HG03442 (cell line): ENCODE measurements at regions not wholly inside any gene's neighbourhood (a gene's known extent, or its start where the extent isn't known, plus 50 kb on each side); places are given as distances from the start of the nearest gene placed in this dataset.
A peak's percentile ranks its signal among the peaks of the same experiment; 100 is the strongest.

Experiments
- ATAC-seq: cut with Tn5 transposase; IDR thresholded peaks from one replicate; pipeline ENCODE4 v1.9.1; 2021; ENCODE audit warnings: mild to moderate bottlenecking, moderate library complexity; ENCODE audit not compliant: unreplicated experiment

DNA sequence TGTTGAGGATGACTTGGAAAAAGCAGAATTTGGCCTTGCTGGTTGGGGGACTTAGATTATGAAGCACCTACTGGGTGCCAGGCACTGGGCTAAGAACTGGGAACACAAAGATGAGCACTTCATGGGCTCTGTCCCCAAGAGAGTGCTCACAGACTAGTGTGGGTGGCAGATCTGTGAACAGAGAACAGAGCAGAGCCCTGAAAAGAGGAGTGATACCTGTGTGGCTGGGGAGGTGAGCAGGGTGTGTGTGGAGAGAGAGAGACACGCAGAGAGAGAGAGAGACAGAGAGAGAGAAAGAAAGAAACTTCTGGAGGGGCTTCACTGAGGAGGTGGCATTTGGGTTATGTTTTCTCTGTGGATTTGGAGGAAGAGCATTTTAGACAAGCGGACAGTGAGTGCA lies 61.1 kb upstream of the PPP2R5A start:
- ATAC-seq, result no peak

DNA sequence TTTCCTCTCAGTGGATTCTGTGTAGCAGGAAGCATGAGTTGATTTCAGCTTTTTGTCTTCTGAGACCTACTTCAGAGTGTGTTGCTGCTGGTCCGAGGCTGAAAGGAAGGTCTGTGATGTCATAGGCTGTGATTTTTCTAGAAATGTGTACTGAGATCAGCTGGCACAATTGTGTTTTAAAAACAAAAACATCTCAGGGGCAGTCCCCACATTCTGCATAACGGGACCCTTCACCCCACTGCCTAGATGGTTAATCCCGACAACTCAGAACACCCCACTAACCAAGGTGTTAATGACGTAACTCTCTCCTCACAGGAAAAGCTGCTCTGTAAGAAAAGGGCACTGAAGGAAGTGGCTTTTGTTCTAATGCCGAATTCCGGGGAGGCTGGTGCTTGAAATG lies 59.8 kb upstream of the PPP2R5A start:
- ATAC-seq, result no peak

DNA sequence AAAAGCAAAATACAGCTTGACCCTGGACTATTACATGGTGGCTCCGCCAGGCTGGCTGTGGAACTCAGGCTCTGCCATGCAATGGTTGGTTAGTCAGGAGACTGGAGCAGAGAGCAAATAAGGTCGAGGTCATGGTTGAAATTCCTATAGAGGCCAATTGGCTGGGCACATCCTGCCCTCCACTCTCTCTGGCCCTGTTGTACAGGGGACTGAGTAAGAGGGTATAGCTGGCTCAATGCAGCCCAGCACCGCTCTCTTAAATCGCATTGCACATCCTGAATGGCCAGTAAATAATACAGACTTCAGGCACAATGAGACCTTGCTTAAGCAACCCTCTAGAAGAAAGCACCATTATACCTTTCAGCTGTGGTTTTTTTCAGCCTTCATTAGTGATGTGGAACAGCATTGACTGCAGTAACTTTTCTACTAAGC lies 59.3 kb upstream of the PPP2R5A start:
- no peak for ATAC-seq

DNA sequence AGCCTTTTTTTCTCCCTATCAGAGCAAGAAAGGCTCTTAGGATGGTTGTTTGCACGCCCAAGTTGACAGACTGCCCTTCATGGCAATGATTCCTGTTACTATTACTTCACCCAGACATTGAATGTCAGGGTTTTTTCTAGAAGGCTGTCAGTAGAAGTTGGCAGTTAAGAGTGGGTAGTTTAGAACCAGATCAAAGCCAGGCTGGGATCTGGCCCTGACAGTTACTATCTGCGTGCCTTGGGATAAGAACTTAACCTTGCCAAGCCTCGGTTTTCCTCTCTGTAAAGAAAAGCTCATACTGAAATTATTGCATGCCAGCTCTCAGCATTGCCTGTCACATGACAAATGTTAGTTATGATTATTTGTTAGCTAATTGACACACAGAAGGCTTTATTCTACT lies 58.7 kb upstream of the PPP2R5A start:
- ATAC-seq, result no peak

DNA sequence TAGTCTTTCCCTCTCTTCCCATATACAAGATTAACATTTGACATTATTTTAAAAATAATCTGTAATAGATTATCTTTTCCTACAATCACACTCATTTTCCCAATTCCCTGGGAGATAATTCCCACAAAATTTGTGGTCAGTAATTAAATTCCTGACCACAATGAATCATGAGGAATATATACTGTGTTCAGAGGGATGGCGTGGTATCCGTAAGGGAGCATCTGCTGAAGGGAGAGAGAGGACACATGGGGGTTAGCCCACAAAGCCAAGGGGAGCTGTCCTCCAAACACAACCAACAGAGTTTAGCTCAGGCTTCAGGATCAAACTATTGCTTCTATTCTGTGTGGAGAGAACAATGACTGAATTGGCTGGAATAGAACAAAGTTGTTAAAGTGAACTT lies 57.1 kb upstream of the PPP2R5A start:
- ATAC-seq, result no peak

DNA sequence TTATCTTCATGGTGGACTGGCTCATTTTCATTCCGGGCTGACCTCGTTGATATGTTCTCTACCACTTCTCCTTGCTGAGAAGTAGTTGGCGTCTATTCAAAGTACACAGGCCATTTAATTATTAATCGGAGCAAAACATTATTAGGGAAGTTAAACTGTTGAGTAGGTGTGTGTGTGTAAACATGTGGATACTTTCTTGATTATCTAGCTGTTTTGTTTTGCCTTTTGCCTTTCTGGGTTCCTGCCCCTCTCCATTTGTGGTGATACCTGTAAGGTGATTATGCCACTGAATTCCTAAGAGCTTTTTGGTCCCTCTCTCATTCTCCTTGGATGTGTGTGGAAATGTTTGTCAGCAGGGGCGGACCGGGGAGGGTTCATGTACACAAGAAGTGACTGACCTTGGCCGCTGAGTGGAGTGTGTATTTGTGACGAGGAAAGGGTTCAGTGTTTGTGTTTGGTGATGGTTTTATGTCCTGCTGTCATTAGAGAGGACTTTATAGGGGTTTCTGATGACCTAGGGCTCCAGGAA lies 56.6 kb upstream of the PPP2R5A start:
- ATAC-seq, result no peak

DNA sequence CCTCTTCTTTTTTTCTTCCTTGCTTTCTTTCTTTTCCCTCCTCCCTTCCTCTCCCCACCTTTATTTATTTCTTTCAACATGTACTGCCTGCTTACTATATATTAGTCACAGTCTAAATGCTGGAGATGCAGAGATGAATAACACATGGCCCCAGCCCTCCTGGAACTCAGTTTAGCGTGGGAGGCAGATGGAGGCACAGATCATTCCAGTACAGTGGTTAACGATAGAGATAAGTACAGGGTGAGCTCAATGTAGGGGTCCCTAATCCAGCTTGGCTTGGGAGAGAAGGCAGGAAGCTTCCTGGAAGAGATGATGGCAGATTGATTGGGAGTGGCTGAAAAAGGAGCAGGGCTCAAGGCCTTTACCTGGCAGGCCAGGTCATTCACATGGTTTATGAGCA lies 55.6 kb upstream of the PPP2R5A start:
- no peak for ATAC-seq

- no peak for ATAC-seq
Observed at GRCh38 chr1:212230329-212230728, 54.9 kb upstream of the PPP2R5A start.

GRCh38 chr1:212231372-212231771 lies 53.8 kb upstream of the PPP2R5A start:
- no peak for ATAC-seq

- ATAC-seq, result no peak
Observed at GRCh38 chr1:212232090-212232489, 53.1 kb upstream of the PPP2R5A start.

- ATAC-seq, result no peak
Observed at GRCh38 chr1:212233321-212233720, 51.9 kb upstream of the PPP2R5A start.

GRCh38 chr1:212234431-212235395 lies 50.5 kb upstream of the PPP2R5A start:
- ATAC-seq, result peak; percentile 86
